Stimulated activated CD4-positive, alpha-beta T cell treated with anti-CD3 and anti-CD28 coated beads, Interleukin-2, amount 100 ng/mL, for 48 hours (primary cell): ENCODE measurements at regions not wholly inside any gene's neighbourhood (a gene's known extent, or its start where the extent isn't known, plus 50 kb on each side); places are given as distances from the start of the nearest gene placed in this dataset.
"Not testable (repeated sequence)": the region's sequence is repeated elsewhere in the genome, so short reads cannot be mapped to it uniquely, and the experiment has no call there.

Experiments used
- DNase-seq, 2 donors: peaks; one replicate each; pipeline ENCODE4 v3.0.0-alpha.2; 2020

GRCh38 chr10:100612601-100613595 lies 77.2 kb downstream of the HIF1AN start:
- DNase-seq = no peak

DNA sequence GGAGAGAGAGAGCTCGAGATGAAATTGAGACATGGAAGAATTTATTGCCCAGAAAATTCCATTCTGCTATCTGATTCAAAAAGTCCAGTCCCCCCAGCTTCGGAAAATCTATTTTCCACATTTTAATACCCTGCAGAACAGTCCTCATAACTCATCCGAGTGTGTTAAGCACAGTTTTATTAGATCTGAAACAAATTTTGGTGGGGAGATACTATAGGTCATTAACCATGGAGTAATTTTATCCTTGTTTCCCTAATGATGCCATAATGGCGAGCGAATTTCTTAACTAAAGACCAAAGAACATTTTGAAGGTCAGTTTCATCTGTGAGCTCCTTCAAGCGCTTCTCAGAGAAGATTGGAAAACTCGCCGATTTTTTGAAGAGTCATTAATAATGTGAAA lies 78.1 kb downstream of the HIF1AN start:
- DNase-seq = no peak

GRCh38 chr10:100614429-100615095 lies 78.8 kb downstream of the HIF1AN start:
- DNase-seq = no peak

- DNase-seq = no peak
These were observed 79.5 kb downstream of the HIF1AN start for GRCh38 chr10:100615241-100615640.

- DNase-seq = no peak
These were observed 80.2 kb downstream of the HIF1AN start for GRCh38 chr10:100615908-100616307.

- no peak for DNase-seq
These were observed 82.4 kb downstream of the HIF1AN start for GRCh38 chr10:100618091-100618615.

DNA sequence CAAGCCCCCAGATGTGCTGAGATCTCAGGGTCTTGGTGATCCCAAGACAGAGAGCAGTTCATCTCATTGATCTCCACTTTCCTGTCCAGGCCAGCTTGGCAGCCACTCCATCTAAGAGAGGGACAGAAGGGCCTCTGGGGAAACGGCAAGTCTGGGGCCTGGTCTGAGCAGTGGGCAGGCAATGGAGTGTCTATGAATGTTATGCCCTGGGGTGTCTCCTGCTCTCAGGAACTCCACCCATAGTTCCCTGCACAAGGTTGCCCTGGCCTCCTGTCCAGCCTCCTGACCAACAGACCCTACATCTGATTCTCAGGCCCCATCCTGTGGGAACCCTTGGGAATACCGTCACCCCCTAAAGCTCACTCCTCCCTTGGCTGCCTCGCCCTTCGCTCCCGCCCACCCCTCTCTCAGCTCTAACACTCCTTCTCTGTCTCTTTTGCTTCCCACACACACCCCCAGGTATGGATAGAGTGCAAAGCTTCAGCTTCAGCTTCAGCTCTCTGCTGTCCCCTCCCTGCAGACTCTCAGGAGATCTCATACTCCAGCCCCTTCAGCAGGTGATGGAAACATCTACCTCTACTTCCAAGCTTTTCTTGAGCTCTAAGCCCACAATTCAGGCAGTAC lies 83.0 kb downstream of the HIF1AN start:
- DNase-seq = no peak

- no peak for DNase-seq
These were observed 84.5 kb downstream of the HIF1AN start for GRCh38 chr10:100620087-100620835.

DNA sequence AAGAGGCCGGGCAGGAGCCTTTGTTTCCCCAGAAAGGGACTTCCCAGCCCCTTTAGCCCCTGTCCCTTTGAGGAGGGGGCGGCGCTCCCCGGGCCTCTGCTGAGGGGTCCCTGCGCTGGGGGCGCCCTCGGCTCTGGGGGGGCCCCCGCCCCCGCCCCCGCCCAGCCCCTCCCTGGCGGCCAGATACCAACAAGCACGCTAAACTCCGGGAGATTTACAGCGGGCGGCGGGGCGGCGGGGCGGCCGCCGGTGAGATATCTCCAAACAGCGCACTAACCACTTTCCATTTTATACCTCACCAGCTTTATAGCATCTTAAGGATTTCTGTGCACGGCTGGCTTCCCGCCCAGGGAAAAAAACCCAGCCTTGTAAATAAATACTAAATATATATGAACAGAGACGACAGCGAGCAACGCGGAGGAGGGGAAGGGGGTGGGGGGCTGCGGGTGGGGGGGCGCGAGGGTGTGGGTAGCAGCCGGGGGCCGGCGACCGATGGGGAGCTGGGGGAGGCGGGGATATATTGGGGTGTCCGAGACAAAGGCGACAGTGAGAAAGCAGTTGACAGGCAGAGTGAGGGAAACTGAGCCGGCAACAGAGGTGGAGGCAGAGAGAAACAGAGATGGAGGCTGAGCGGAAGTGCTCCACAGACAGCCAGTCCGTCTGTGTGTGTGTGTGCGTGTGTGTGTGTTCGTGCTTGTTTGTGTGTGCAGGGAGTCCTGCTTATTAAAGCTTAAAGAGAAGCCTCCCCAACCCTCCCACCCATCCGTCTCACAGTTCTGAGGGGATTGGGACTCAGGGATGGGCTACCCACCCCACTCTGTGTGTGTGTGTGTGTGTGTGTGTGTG lies 85.8 kb downstream of the HIF1AN start:
- peak in 1 of 2 donors; percentile 29 for DNase-seq

DNA sequence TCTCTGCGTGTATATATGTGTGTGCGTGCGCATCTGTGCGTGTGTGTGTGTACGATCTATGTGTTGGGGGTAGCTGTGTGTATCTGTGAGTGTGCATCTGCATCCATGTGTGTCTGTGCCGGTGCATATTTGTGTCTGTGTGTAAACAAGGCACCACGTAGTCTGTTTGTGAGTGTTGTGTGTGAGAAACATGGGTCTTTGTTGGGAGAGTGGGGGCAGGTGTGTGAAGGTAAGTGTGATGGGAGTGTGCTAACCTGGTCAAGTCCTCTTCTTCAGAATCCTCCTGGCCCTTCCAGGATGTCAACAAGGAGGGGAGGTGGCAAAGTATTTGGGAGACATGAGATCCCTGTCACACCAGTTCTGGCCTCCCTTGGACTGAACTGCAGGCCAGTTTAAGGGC lies 87.2 kb downstream of the HIF1AN start:
- DNase-seq = no peak

DNA sequence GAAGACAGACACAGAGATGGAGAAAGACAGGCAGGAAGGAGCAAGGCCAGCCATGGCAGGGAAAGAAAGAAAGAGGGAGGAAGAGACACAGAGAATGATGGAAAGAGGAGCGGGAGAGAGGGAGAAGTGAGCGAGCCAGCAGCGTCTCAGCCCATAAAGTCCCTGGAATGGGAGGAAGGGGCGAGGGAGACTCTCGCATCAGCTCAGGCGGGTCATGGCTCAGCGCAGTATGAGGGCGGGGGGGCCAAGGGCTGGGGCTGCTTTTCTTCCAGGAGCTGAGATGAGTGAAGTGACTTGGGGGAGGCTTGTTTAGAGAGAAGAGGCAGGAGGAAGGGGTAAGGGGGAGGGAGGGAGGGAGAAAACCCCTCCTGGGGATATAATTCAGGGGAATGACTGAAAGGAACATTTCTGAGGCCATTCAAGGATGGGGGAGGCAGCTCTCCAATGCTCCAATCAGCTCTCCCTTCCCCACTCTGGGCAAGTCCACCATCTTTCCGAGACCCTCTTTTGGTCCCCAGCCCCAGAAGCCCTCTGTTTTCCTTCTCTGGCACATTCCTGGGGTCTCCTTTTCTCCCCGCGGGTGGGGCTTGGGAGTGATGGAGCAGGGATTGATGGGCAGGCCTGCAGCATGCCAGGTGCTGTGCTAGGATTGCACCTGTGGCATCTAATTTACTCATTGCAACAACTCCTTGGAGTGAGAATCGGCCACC lies 87.9 kb downstream of the HIF1AN start:
- no peak for DNase-seq

DNA sequence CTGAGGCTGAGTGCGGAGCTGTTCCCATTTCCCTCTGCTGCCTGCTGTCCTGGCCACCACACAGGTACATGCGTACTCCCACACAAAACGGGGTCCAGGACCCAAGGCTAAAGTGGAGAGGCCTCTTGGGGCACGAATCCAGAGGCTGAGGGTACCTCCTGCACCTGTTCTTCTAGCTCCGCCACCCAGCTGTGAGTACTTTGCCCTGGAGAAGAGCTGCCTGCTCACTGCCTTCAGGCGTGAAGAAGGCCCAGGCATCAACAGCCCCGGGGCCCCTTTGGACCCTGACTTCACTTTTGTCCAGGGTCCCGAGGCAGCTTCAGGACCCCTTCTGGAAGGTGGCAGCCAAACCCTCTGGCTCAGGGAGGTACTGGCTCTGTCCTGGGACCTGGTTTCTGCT lies 88.6 kb downstream of the HIF1AN start:
- no peak for DNase-seq

GRCh38 chr10:100625816-100626215 lies 90.1 kb downstream of the HIF1AN start:
- no peak for DNase-seq

DNA sequence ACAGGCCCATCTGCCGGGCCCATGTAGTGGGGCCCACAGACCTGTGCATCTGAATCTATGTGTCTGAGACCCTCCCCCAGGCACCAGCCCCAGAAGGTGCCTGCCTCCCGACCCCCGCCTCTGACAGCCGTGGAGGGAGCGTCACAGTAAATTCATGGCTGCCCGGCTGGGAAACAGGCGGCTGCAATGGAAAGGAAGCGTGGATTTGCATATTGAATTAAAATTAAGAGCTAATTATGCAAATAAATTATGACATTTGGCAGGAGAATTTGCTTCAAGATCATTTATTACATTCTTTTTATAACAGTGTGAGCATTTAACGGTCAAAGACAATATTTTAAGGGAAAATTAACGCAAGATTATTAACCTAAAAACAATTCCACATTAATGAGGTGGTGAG lies 92.3 kb downstream of the HIF1AN start:
- DNase-seq = no peak

DNA sequence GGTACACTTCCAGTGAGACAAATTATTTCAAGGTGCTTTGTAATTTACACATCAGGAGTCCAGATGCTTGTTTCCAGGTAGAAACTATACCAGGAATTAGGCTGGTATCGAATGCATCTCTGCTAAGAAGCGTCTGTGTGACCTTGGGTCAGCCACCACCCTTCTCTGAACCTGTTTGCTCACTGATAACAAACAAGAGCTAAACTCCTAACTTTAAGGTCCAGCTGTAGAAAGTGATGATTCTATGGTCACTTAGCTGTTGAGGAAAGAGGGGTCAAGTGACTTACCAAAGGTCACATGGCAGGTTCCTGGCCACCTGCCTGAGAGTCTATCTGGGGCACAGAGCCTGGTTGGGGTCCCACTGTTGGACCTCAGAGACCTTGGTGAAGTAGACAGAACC lies 95.4 kb downstream of the HIF1AN start:
- DNase-seq = no peak

DNA sequence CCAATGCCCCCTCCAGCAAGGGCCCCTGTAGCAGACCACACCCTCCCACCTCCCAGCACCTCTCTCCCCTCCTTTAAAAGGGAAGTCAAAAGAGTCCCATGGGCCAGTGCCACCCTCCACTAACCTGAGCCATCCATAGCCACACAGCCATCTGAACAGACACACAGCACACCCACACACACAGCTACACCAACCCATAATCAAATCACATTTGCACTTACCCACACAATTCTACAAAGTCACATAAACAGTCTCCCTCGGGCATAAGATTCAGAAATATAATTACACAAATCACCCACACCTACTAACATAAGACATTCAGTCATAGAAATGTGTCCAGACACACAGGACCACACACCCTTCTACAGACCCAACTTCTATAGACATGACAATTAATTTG lies 96.3 kb downstream of the HIF1AN start:
- DNase-seq = no peak

DNA sequence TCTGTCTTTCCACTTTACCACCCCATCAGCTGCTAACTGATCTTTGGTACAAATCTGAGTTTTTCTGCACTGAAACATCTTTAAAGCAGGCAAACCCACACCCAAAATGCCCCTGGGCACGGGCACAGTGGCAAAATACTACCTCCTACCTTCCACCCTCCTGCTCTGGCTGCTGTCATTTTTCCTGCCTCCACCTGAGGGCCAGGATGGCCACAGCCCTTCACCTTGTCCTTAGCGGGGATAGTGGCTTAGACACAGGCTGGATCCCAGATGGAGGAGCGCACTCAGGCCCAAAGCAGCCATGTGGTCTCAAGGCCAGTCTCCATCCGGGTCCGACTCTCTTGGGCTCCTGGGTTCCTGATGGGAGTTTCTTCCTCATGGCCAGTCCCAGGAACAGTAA lies 98.3 kb downstream of the HIF1AN start:
- no peak for DNase-seq

GRCh38 chr10:100636848-100637553 lies 101.3 kb downstream of the HIF1AN start:
- no peak for DNase-seq

GRCh38 chr10:100637785-100638184 lies 102.0 kb downstream of the HIF1AN start:
- no peak for DNase-seq

DNA sequence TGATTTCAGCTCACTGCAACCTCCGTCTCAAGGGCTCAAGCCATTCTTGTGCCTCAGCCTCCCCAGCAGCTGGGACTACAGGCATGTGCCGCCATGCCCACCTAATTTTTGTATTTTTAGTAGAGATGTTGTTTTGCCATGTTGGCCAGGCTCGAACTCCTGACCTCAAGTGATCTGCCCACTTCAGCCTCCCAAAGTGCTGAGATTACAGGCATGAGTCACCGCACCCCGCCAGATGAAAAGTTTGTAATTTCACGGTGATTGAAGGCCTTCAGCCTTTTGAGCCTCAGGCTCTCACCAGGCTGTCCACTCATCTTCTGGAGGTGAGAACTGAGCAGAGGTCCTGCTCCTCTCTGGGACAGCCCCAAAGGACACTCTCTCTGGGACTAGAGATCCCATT lies 103.2 kb downstream of the HIF1AN start:
- DNase-seq = not testable (repeated sequence)
